HCT116 (cell line): ENCODE measurements at regions not wholly inside any gene's neighbourhood (a gene's known extent, or its start where the extent isn't known, plus 50 kb on each side); places are given as distances from the start of the nearest gene placed in this dataset.

Experiments used
- ATAC-seq: fragments of 200-7000 bp; cut with Tn5 transposase; 2 replicates; pipeline ENCODE4 v1.9.1; 2020; ENCODE audit warnings: mild to moderate bottlenecking, moderate library complexity
- BruUV-seq: library from RNA; stranded (reverse); fragments of 400-500 nt; replicated peaks from 2 replicates; lab custom pipeline; 2021; lab: Mats Ljungman, UMichigan
- CTCF ChIA-PET: fragments of 300-600 bp; sonication (Branson Sonifier 250); formaldehyde crosslinking; loops from one replicate; lab custom pipeline; 2021; ENCODE audit warnings: antibody characterized with exemption; lab: Charles Lee
- POLR2A ChIA-PET: fragments of 300-600, 350-600 bp; sonication (Branson Sonifier 250); formaldehyde crosslinking; loops from one replicate; lab custom pipeline; 2021; ENCODE audit warnings: antibody characterized with exemption; lab: Charles Lee
- RAD21 ChIA-PET, 2 experiments: fragments of 300-600 bp; sonication (Branson Sonifier 250); formaldehyde crosslinking; loops; one replicate each; lab custom pipeline; 2023; ENCODE audit warnings: low total read pairs in 2 of 2; ENCODE audit not compliant: uncharacterized antibody in 2 of 2, unreplicated experiment in 2 of 2, low non-redundant PET in 1 of 2; lab: Charles Lee
- DNase-seq: peaks from one replicate; pipeline ENCODE4 v3.0.0-alpha.2; 2010; ENCODE audit warnings: low read depth, low spot score
- H2AFZ ChIP-seq: fragments of 200-600 bp; shearing (Covaris generic), sonication (generic); 2 replicates; pipeline ENCODE4 v1.6.1; 2017; ENCODE audit warnings: low read depth, mixed run types, mixed read lengths, antibody characterized with exemption, low read length; ENCODE audit not compliant: poor library complexity, severe bottlenecking
- H3K27ac ChIP-seq: 2 replicates; pipeline ENCODE4 v1.5.1; 2012; ENCODE audit warnings: low read depth, low read length
- H3K27me3 ChIP-seq: fragments of 200-600 bp; sonication (generic); 2 replicates; pipeline ENCODE4 v1.6.1; 2016; ENCODE audit warnings: mixed run types, low read length, mixed read lengths; ENCODE audit not compliant: insufficient read depth
- H3K36me3 ChIP-seq, 2 experiments: fragments of 200-500 bp in 1 of 2; fragments of 200-600 bp in 1 of 2; sonication (Bioruptor generic) in 1 of 2; sonication (generic) in 1 of 2; 2 replicates each; pipeline versions ENCODE4 v1.5.1 to v1.6.1; 2014 to 2016; ENCODE audit warnings: low read length in 2 of 2, inconsistent platforms in 1 of 2, mixed read lengths in 1 of 2, mixed run types in 1 of 2; ENCODE audit not compliant: insufficient read depth in 2 of 2, control insufficient read depth in 1 of 2
- H3K4me1 ChIP-seq, 2 experiments: fragments of 200-600 bp in 1 of 2; sonication (generic) in 1 of 2; 2 replicates each; pipeline versions ENCODE4 v1.5.1 to v1.6.1; 2012 to 2017; ENCODE audit warnings: low read length in 2 of 2, inconsistent platforms in 1 of 2, mild to moderate bottlenecking in 1 of 2, mixed read lengths in 1 of 2, mixed run types in 1 of 2, moderate library complexity in 1 of 2; ENCODE audit not compliant: insufficient read depth in 2 of 2, control insufficient read depth in 1 of 2
- H3K4me2 ChIP-seq: fragments of 200-600 bp; sonication (generic); 2 replicates; pipeline ENCODE4 v1.6.1; 2017; ENCODE audit warnings: mixed run types, low read length, mixed read lengths
- H3K4me3 ChIP-seq, 2 experiments: fragments of 200-600 bp in 1 of 2; sonication (generic) in 1 of 2; replicated peaks in 1 of 2; 2 replicates each; pipeline ENCODE4 v1.5.1; 2011 to 2016; ENCODE audit warnings: low read length in 2 of 2, control low read depth in 1 of 2, low read depth in 1 of 2, mild to moderate bottlenecking in 1 of 2, mixed read lengths in 1 of 2, mixed run types in 1 of 2
- H3K79me2 ChIP-seq: fragments of 200-600 bp; sonication (generic); 2 replicates; pipeline ENCODE4 v1.6.1; 2017; ENCODE audit warnings: mild to moderate bottlenecking, mixed run types, low read length, moderate library complexity, mixed read lengths; ENCODE audit not compliant: insufficient read depth
- H3K9ac ChIP-seq: fragments of 200-600 bp; sonication (generic); 2 replicates; pipeline ENCODE4 v1.6.1; 2016; ENCODE audit warnings: low read length, mixed read lengths
- H3K9me2 ChIP-seq: fragments of 200-600 bp; sonication (generic), shearing (Covaris generic); 2 replicates; pipeline ENCODE4 v1.6.1; 2017; ENCODE audit warnings: mixed run types, mild to moderate bottlenecking, moderate library complexity; ENCODE audit not compliant: insufficient read depth
- H3K9me3 ChIP-seq, 2 experiments: fragments of 200-500 bp in 1 of 2; fragments of 200-600 bp in 1 of 2; sonication (Bioruptor generic) in 1 of 2; sonication (generic) in 1 of 2; 2 replicates each; pipeline ENCODE4 v1.6.1; 2014 to 2017; ENCODE audit warnings: low read length in 2 of 2, mixed read lengths in 2 of 2, inconsistent platforms in 1 of 2, low read depth in 1 of 2, mild to moderate bottlenecking in 1 of 2, mixed run types in 1 of 2, moderate library complexity in 1 of 2; ENCODE audit not compliant: control insufficient read depth in 1 of 2, insufficient read depth in 1 of 2
- H4K20me1 ChIP-seq: fragments of 200-600 bp; sonication (generic), shearing (Covaris generic); 2 replicates; pipeline ENCODE4 v1.6.1; 2017; ENCODE audit warnings: mixed run types, mild to moderate bottlenecking, moderate library complexity; ENCODE audit not compliant: insufficient read depth
- ATF3 ChIP-seq: IDR thresholded peaks from 2 replicates; pipeline ENCODE4 v1.6.1; 2012
- CEBPB ChIP-seq: IDR thresholded peaks from 2 replicates; pipeline ENCODE4 v1.6.1; 2012; ENCODE audit warnings: low read depth
- CTCF ChIP-seq, 3 experiments: fragments of 200-600 bp in 1 of 3; sonication (generic) in 1 of 3; IDR thresholded peaks in 2 of 3; conservative IDR thresholded peaks in 1 of 3; 2 replicates each; pipeline ENCODE4 v1.5.1; 2012 to 2017; ENCODE audit warnings: low read depth in 2 of 3, low read length in 2 of 3, antibody characterized with exemption in 1 of 3, borderline replicate concordance in 1 of 3, control low read depth in 1 of 3, mild to moderate bottlenecking in 1 of 3, mixed read lengths in 1 of 3, mixed run types in 1 of 3, moderate library complexity in 1 of 3; ENCODE audit not compliant: insufficient read depth in 1 of 3
- EGR1 ChIP-seq: IDR thresholded peaks from 2 replicates; pipeline ENCODE4 v1.6.1; 2012; ENCODE audit warnings: low read depth
- ELF1 ChIP-seq: IDR thresholded peaks from 2 replicates; pipeline ENCODE4 v1.6.1; 2012; ENCODE audit warnings: low read depth, borderline replicate concordance
- EZH2 ChIP-seq: fragments of 200-600 bp; sonication (generic); IDR thresholded peaks from 2 replicates; pipeline ENCODE4 v1.6.1; 2017; ENCODE audit warnings: antibody characterized with exemption, mixed run types
- EZH2phosphoT487 ChIP-seq: fragments of 200-600 bp; IDR thresholded peaks from 2 replicates; pipeline ENCODE4 v1.6.1; 2018; ENCODE audit warnings: antibody characterized with exemption, borderline replicate concordance
- FOSL1 ChIP-seq: IDR thresholded peaks from 2 replicates; pipeline ENCODE4 v1.6.1; 2012; ENCODE audit warnings: low read depth
- JUND ChIP-seq: IDR thresholded peaks from 2 replicates; pipeline ENCODE4 v1.6.1; 2012
- MAX ChIP-seq: IDR thresholded peaks from 2 replicates; pipeline ENCODE4 v1.6.1; 2012
- POLR2AphosphoS5 ChIP-seq: IDR thresholded peaks from 2 replicates; pipeline ENCODE4 v1.6.1; 2011; ENCODE audit warnings: mild to moderate bottlenecking, low read depth, low read length, moderate library complexity
- SP1 ChIP-seq: IDR thresholded peaks from 2 replicates; pipeline ENCODE4 v1.6.1; 2012; ENCODE audit warnings: low read depth
- SRF ChIP-seq: IDR thresholded peaks from 2 replicates; pipeline ENCODE4 v1.6.1; 2012; ENCODE audit warnings: low read depth
- ZBTB33 ChIP-seq: IDR thresholded peaks from 2 replicates; pipeline ENCODE4 v1.6.1; 2011; ENCODE audit warnings: mild to moderate bottlenecking, low read length, moderate library complexity; ENCODE audit not compliant: insufficient replicate concordance; ENCODE audit errors: extremely low read depth
- ZNF274 ChIP-seq: fragments of 200-500 bp; sonication (Bioruptor generic); IDR thresholded peaks from 2 replicates; pipeline ENCODE4 v1.6.1; 2014; ENCODE audit warnings: mild to moderate bottlenecking, low read depth, low read length, inconsistent platforms
- intact Hi-C: fragments of 100-400 bp; cut with micrococcal nuclease; formaldehyde crosslinking; loops from 2 replicates; pipeline ENCODE4 v1.10.0; 2022

GRCh38 chr5:40306869-40307487, 372.7 kb upstream of the PTGER4 start:
- Histone ChIP-seq H3K9ac (no peak overlapping the region), H4K20me1 (no peaks in the 10 kb centered on the region), H3K36me3 (no peaks in the 10 kb centered on the region), H3K4me2 (no peak overlapping the region), H3K9me3 (no peaks in the 10 kb centered on the region), H2AFZ (no peak overlapping the region), H3K4me1 (no peaks in the 10 kb centered on the region), H3K79me2 (no peaks in the 10 kb centered on the region), H3K9me2 (no peaks in the 10 kb centered on the region), H3K27me3 (no peaks in the 10 kb centered on the region), H3K27ac (no peak overlapping the region), H3K4me3 (no peak overlapping the region)
- DNase-seq, result no peak
- RAD21 ChIA-PET, result no interaction called here
- TF ChIP-seq SP1 (no peak), ZBTB33 (no peak), CEBPB (no peak), EZH2phosphoT487 (no peak), SRF (no peak), FOSL1 (no peak)
- BruUV-seq, result no TSS peak
- CTCF ChIA-PET, result no interaction called here
- POLR2A ChIA-PET, result no interaction called here
- intact Hi-C loops, result no loop called here
- no peak for ATAC-seq

GRCh38 chr5:40292006-40292405, 387.7 kb upstream of the PTGER4 start:
- TF ChIP-seq SRF, result no peak
- TF ChIP-seq POLR2AphosphoS5, result no peak
- no peak for TF ChIP-seq FOSL1
- no peak for TF ChIP-seq CTCF (IDR thresholded peaks at IDR 0.05 in 2 of 3, conservative IDR thresholded peaks at IDR 0.05 in 1 of 3; ENCODE audit: borderline replicate concordance in 1 of 3, insufficient read depth in 1 of 3, low read depth in 2 of 3, low read length in 2 of 3)
- no peak for TF ChIP-seq ATF3
- TF ChIP-seq ZNF274, result no peak
- TF ChIP-seq CEBPB, result no peak
- TF ChIP-seq EGR1, result no peak
- no peak for TF ChIP-seq EZH2phosphoT487
- no peak for TF ChIP-seq JUND
- no peak for TF ChIP-seq MAX
- no peak for TF ChIP-seq ELF1
- TF ChIP-seq EZH2, result no peak
- TF ChIP-seq, all 23 proteins: peak for 0
- intact Hi-C loops, result no loop called here

More at GRCh38 chr5:40292006-40292405, 387.7 kb upstream of the PTGER4 start:
- ATAC-seq (no peak), DNase-seq (no peak)
- no peak overlapping the region for H3K27ac ChIP-seq
- no peaks in the 10 kb centered on the region for H3K4me1 ChIP-seq
- H3K9me2 ChIP-seq, result no peaks in the 10 kb centered on the region
- H3K4me2 ChIP-seq, result no peak overlapping the region
- no peak overlapping the region for H3K4me3 ChIP-seq
- H3K9ac ChIP-seq, result no peak overlapping the region
- ChIA-PET CTCF (no interaction called here), RAD21 (interaction anchor here in 1 of 2 experiments (0.7 kb wide), 1 partner anchor 36 kb away, joined by 3 read pairs; no protein-coding TSS in a partner anchor), POLR2A (no interaction called here)
- H2AFZ ChIP-seq, result no peak overlapping the region
- H3K9me3 ChIP-seq, result no peaks in the 10 kb centered on the region
- no peaks in the 10 kb centered on the region for H3K79me2 ChIP-seq
- no peaks in the 10 kb centered on the region for H4K20me1 ChIP-seq
- H3K36me3 ChIP-seq, result no peaks in the 10 kb centered on the region
- H3K27me3 ChIP-seq, result no peaks in the 10 kb centered on the region
- no TSS peak for BruUV-seq
